Endodermal cell (in vitro differentiated cells): ENCODE measurements at regions not wholly inside any gene's neighbourhood (a gene's known extent, or its start where the extent isn't known, plus 50 kb on each side); places are given as distances from the start of the nearest gene placed in this dataset.

Source experiments
- DNase-seq: peaks from one replicate; pipeline ENCODE4 v3.0.0-alpha.2; 2017
- H3K27ac ChIP-seq: 2 replicates; pipeline ENCODE4 v1.5.1; 2013; ENCODE audit warnings: mild to moderate bottlenecking, low read depth, low read length, moderate library complexity
- H3K27me3 ChIP-seq: 2 replicates; pipeline ENCODE4 v1.6.1; 2013; ENCODE audit warnings: mild to moderate bottlenecking, low read length, moderate library complexity; ENCODE audit not compliant: insufficient read depth, control insufficient read depth, poor library complexity, severe bottlenecking
- H3K36me3 ChIP-seq: 2 replicates; pipeline ENCODE4 v1.7.0; 2013; ENCODE audit warnings: mild to moderate bottlenecking, low read length, moderate library complexity; ENCODE audit not compliant: control insufficient read depth, insufficient read depth
- H3K4me1 ChIP-seq: one replicate; pipeline ENCODE4 v1.7.0; 2013; ENCODE audit warnings: low read length; ENCODE audit not compliant: control insufficient read depth, insufficient read depth
- H3K4me3 ChIP-seq: 2 replicates; pipeline ENCODE4 v1.5.1; 2013; ENCODE audit warnings: mild to moderate bottlenecking, low read length, moderate library complexity
- H3K9ac ChIP-seq: 2 replicates; pipeline ENCODE4 v1.6.1; 2013; ENCODE audit warnings: mild to moderate bottlenecking, low read length, moderate library complexity; ENCODE audit not compliant: poor library complexity, severe bottlenecking; ENCODE audit errors: extremely low read depth
- H3K9me3 ChIP-seq: 2 replicates; pipeline ENCODE4 v1.6.1; 2013; ENCODE audit warnings: mild to moderate bottlenecking, low read length, moderate library complexity; ENCODE audit not compliant: control insufficient read depth
- H3K27ac Mint-ChIP-seq: 2 replicates; pipeline ENCODE4 v1.8.0; 2020; ENCODE audit warnings: mixed read lengths
- H3K27me3 Mint-ChIP-seq: 2 replicates; pipeline ENCODE4 v1.8.0; 2021; ENCODE audit warnings: mild to moderate bottlenecking, mixed read lengths; ENCODE audit not compliant: insufficient read depth
- H3K36me3 Mint-ChIP-seq: 2 replicates; pipeline ENCODE4 v1.8.0; 2020; ENCODE audit warnings: low read depth, mixed read lengths
- H3K4me1 Mint-ChIP-seq: 2 replicates; pipeline ENCODE4 v1.8.0; 2020; ENCODE audit warnings: mixed read lengths
- H3K4me3 Mint-ChIP-seq: 2 replicates; pipeline ENCODE4 v1.8.0; 2020; ENCODE audit warnings: mild to moderate bottlenecking, moderate library complexity, mixed read lengths
- H3K9me3 Mint-ChIP-seq: 2 replicates; pipeline ENCODE4 v1.8.0; 2020; ENCODE audit warnings: mild to moderate bottlenecking, mixed read lengths
- CTCF ChIP-seq: fragments of 200-600 bp; sonication (generic); conservative IDR thresholded peaks from 2 replicates; pipeline ENCODE4 v1.5.0; 2021; ENCODE audit warnings: antibody characterized with exemption, mild to moderate bottlenecking
- WGBS, 2 experiments: methylation state at CpG; one replicate each; pipeline versions ENCODE4 v1.1.5 to v1.1.7; 2013; ENCODE audit warnings: missing lambda C conversion rate in 2 of 2, mixed read lengths in 1 of 2; ENCODE audit not compliant: insufficient coverage in 1 of 2, insufficient read length in 1 of 2; 5-methylcytosine and 5-hydroxymethylcytosine counted together

GRCh38 chr5:176714067-176714466, 66.8 kb downstream of the TSPAN17 start:
- no peak overlapping the region for H3K27ac ChIP-seq
- no peak overlapping the region for H3K4me3 Mint-ChIP-seq
- peaks cover 12% of the 10 kb centered on the region for H3K4me1 Mint-ChIP-seq
- 86 to 96% methylated on average over 4 of the region's 4 CpGs for WGBS, 2 experiments
- no peaks in the 10 kb centered on the region for H3K36me3 ChIP-seq
- H3K4me3 ChIP-seq, result no peak overlapping the region
- H3K27me3 ChIP-seq, result no peaks in the 10 kb centered on the region
- no peak for DNase-seq
- H3K9me3 ChIP-seq, result no peaks in the 10 kb centered on the region
- H3K9me3 Mint-ChIP-seq, result peaks cover 16% of the 10 kb centered on the region
- H3K9ac ChIP-seq, result no peak overlapping the region
- H3K27me3 Mint-ChIP-seq, result peaks cover 8% of the 10 kb centered on the region
- H3K36me3 Mint-ChIP-seq, result peaks cover 3% of the 10 kb centered on the region
- no peak for TF ChIP-seq CTCF
- H3K4me1 ChIP-seq, result no peaks in the 10 kb centered on the region
- H3K27ac Mint-ChIP-seq, result no peak overlapping the region

- WGBS, 2 experiments, result 78 to 100% methylated on average over 1 to 4 of the region's 4 CpGs
- peaks cover 16% of the 10 kb centered on the region for H3K9me3 Mint-ChIP-seq
- Histone ChIP-seq H3K4me1 (no peaks in the 10 kb centered on the region), H3K27ac (no peak overlapping the region), H3K9ac (no peak overlapping the region), H3K4me3 (no peak overlapping the region), H3K9me3 (no peaks in the 10 kb centered on the region), H3K36me3 (no peaks in the 10 kb centered on the region), H3K27me3 (no peaks in the 10 kb centered on the region)
- no peak overlapping the region for H3K27ac Mint-ChIP-seq
- H3K36me3 Mint-ChIP-seq, result peaks cover 3% of the 10 kb centered on the region
- DNase-seq, result no peak
- H3K4me3 Mint-ChIP-seq, result no peak overlapping the region
- H3K27me3 Mint-ChIP-seq, result peaks cover 9% of the 10 kb centered on the region
- no peak for TF ChIP-seq CTCF
- peaks cover 14% of the 10 kb centered on the region for H3K4me1 Mint-ChIP-seq
Observed at GRCh38 chr5:176716320-176716719, 69.0 kb downstream of the TSPAN17 start.

- peaks cover 11% of the 10 kb centered on the region for H3K9me3 Mint-ChIP-seq
- TF ChIP-seq CTCF, result no peak
Observed at GRCh38 chr5:176719113-176719739, 71.9 kb downstream of the TSPAN17 start.

More at GRCh38 chr5:176719113-176719739, 71.9 kb downstream of the TSPAN17 start:
- Histone ChIP-seq H3K4me3 (no peak overlapping the region), H3K9ac (no peak overlapping the region), H3K4me1 (no peaks in the 10 kb centered on the region), H3K36me3 (no peaks in the 10 kb centered on the region), H3K27me3 (no peaks in the 10 kb centered on the region), H3K27ac (no peak overlapping the region), H3K9me3 (no peaks in the 10 kb centered on the region)
- DNase-seq, result no peak
- Mint-ChIP-seq H3K4me1 (peaks cover 23% of the 10 kb centered on the region), H3K27ac (no peak overlapping the region), H3K27me3 (peaks cover 8% of the 10 kb centered on the region), H3K4me3 (no peak overlapping the region), H3K36me3 (peaks cover 1% of the 10 kb centered on the region)
- 74 to 78% methylated on average over 14 of the region's 14 CpGs for WGBS, 2 experiments
